GM12864 (cell line): ENCODE measurements at regions not wholly inside any gene's neighbourhood (a gene's known extent, or its start where the extent isn't known, plus 50 kb on each side); places are given as distances from the start of the nearest gene placed in this dataset.
A peak's percentile ranks its signal among the peaks of the same experiment; 100 is the strongest.

ENCODE experiments used
- DNase-seq: peaks from one replicate; pipeline ENCODE4 v3.0.0-alpha.2; 2011; ENCODE audit warnings: low read depth
- H3K4me3 ChIP-seq: 2 replicates; pipeline ENCODE4 v1.5.1; 2011; ENCODE audit warnings: mild to moderate bottlenecking, low read depth, low read length, control low read depth
- CTCF ChIP-seq: IDR thresholded peaks from 2 replicates; pipeline ENCODE4 v1.5.1; 2011; ENCODE audit warnings: low read depth, mild to moderate bottlenecking, moderate library complexity, low read length, control low read depth, inconsistent platforms; ENCODE audit errors: missing control alignments

GRCh38 chr5:33166522-33166921, 274.2 kb upstream of the TARS1 start:
- DNase-seq = no peak
- TF ChIP-seq CTCF = peak; percentile 23

GRCh38 chr5:33166948-33167347, 273.8 kb upstream of the TARS1 start:
- no peak for TF ChIP-seq CTCF
- no peak for DNase-seq
- no peak overlapping the region for H3K4me3 ChIP-seq

More at GRCh38 chr5:33166522-33166921, 274.2 kb upstream of the TARS1 start:
- H3K4me3 ChIP-seq = no peak overlapping the region

- TF ChIP-seq CTCF = no peak
- no peak for DNase-seq
Observed at GRCh38 chr5:33167541-33167940, 273.2 kb upstream of the TARS1 start.

GRCh38 chr5:33170411-33170810, 270.4 kb upstream of the TARS1 start:
- no peak overlapping the region for H3K4me3 ChIP-seq
- no peak for TF ChIP-seq CTCF
- DNase-seq = no peak

More at GRCh38 chr5:33167541-33167940, 273.2 kb upstream of the TARS1 start:
- H3K4me3 ChIP-seq = no peak overlapping the region

- no peak for TF ChIP-seq CTCF
- DNase-seq = no peak
- H3K4me3 ChIP-seq = no peak overlapping the region
Observed at GRCh38 chr5:33174383-33174782, 266.4 kb upstream of the TARS1 start.

GRCh38 chr5:33179301-33179700, 261.5 kb upstream of the TARS1 start:
- DNase-seq = no peak
- no peak overlapping the region for H3K4me3 ChIP-seq
- TF ChIP-seq CTCF = no peak

- no peak overlapping the region for H3K4me3 ChIP-seq
- no peak for TF ChIP-seq CTCF
- DNase-seq = no peak
Observed at GRCh38 chr5:33180900-33181299, 259.9 kb upstream of the TARS1 start.
